Duodenal mucosa (tissue), 2 donors: ENCODE measurements at regions not wholly inside any gene's neighbourhood (a gene's known extent, or its start where the extent isn't known, plus 50 kb on each side); places are given as distances from the start of the nearest gene placed in this dataset.

Experiments used
- H3K27ac ChIP-seq: one replicate; pipeline ENCODE4 v1.7.0; 2013; ENCODE audit warnings: low read depth, low read length
- H3K27me3 ChIP-seq, 2 donors: one replicate each; pipeline ENCODE4 v1.7.0; 2013; ENCODE audit warnings: low read length in 2 of 2, control low read depth in 1 of 2; ENCODE audit not compliant: insufficient read depth in 2 of 2, control insufficient read depth in 1 of 2
- H3K36me3 ChIP-seq, 2 donors: one replicate each; pipeline ENCODE4 v1.7.0; 2013; ENCODE audit warnings: low read length in 2 of 2, control low read depth in 1 of 2; ENCODE audit not compliant: insufficient read depth in 2 of 2, control insufficient read depth in 1 of 2
- H3K4me1 ChIP-seq, 2 donors: one replicate each; pipeline ENCODE4 v1.7.0; 2013; ENCODE audit warnings: low read length in 2 of 2, control low read depth in 1 of 2; ENCODE audit not compliant: insufficient read depth in 2 of 2, control insufficient read depth in 1 of 2
- H3K4me3 ChIP-seq, 2 donors: one replicate each; pipeline ENCODE4 v1.7.0; 2013; ENCODE audit warnings: low read length in 2 of 2, low read depth in 1 of 2
- H3K9ac ChIP-seq, 2 donors: one replicate each; pipeline ENCODE4 v1.7.0; 2013; ENCODE audit warnings: low read length in 2 of 2, low read depth in 1 of 2
- H3K9me3 ChIP-seq, 2 donors: one replicate each; pipeline ENCODE4 v1.7.0; 2013; ENCODE audit warnings: low read length in 2 of 2, control low read depth in 1 of 2; ENCODE audit not compliant: control insufficient read depth in 1 of 2

DNA sequence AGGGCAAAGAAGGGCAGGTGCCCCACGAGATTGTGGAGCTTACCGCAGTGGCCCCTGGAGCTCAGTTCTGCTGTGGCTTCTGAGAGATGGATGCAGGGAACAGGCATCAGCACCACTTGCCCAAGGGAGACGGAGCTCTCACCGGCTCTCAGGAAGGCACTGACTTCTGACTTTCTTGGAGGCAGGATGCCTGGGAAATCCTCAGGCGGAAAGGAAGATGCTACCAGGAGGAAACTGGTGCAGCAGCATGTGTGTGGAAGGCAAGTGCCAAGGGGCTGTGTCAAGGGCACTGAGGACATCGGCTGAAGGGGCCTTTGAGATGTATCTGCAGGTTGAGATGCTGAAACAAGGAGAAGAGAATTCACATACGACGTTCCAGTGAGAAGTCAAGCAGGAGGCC is 64.0 kb downstream of the FOXA2 start:
- Histone ChIP-seq H3K9ac (no peak overlapping the region), H3K4me3 (no peak overlapping the region), H3K36me3 (no peaks in the 10 kb centered on the region), H3K9me3 (no peaks in the 10 kb centered on the region), H3K4me1 (peaks cover 0 to 4% of the 10 kb centered on the region in 2 donors), H3K27ac (no peak overlapping the region), H3K27me3 (no peaks in the 10 kb centered on the region)

DNA sequence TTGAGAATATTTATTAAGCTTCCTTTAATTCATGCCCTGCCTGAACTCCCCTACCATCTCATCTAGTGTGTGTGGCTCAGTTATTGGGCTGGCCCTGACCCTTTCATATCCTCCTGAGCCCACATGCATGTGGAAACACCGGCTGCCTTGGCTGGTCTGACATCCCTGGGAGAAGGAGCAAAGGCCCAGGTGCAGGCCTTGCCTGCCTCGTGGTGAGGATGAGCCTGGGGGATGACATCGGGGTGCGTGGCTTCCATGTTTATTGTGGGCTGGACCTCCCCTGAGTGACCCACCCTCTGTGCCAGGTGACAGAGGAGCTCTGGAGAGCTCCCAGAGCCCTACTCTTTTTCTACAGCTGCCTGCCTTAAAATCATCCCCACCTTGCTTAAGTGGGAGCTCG is 69.1 kb downstream of the FOXA2 start:
- H3K4me1 ChIP-seq = no peaks in the 10 kb centered on the region
- H3K27me3 ChIP-seq = no peaks in the 10 kb centered on the region
- no peaks in the 10 kb centered on the region for H3K36me3 ChIP-seq
- H3K4me3 ChIP-seq = no peak overlapping the region
- H3K9me3 ChIP-seq = no peaks in the 10 kb centered on the region
- H3K9ac ChIP-seq = no peak overlapping the region
- H3K27ac ChIP-seq = no peak overlapping the region

- Histone ChIP-seq H3K9me3 (no peaks in the 10 kb centered on the region), H3K4me1 (no peaks in the 10 kb centered on the region), H3K27me3 (no peaks in the 10 kb centered on the region), H3K27ac (no peak overlapping the region), H3K36me3 (no peaks in the 10 kb centered on the region), H3K9ac (no peak overlapping the region), H3K4me3 (no peak overlapping the region)
Observed at GRCh38 chr20:22513574-22513973, 70.8 kb downstream of the FOXA2 start.

DNA sequence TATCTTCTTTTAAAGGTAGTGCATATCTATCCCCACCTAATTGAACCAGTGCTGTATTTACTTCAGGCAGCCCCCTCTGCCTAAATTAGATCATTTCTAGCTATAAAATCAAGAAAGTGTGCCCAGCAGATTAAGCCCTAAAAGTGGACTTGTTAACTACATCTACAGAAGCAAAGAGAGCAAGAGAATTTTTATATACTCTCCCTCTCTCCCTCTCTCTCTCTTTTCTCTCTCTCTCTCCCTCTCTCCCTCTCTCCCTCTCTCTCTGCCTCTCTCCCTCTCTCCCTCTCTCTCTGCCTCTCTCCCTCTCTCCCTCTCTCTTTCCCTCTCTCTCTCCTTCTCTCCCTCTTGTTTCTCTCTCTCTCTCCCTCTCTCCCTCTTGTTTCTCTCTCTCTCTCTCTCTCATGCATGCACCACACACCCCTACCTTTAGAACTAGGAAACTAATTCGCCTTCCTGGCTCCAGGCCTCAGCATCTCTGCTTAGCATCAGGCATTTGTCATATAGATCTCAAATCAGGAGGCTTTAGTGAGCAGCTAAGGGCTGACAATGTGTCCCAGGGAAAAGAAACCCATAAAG is 71.4 kb downstream of the FOXA2 start:
- Histone ChIP-seq H3K36me3 (no peaks in the 10 kb centered on the region), H3K4me3 (no peak overlapping the region), H3K9ac (no peak overlapping the region), H3K27ac (no peak overlapping the region), H3K4me1 (no peaks in the 10 kb centered on the region), H3K9me3 (no peaks in the 10 kb centered on the region), H3K27me3 (no peaks in the 10 kb centered on the region)

DNA sequence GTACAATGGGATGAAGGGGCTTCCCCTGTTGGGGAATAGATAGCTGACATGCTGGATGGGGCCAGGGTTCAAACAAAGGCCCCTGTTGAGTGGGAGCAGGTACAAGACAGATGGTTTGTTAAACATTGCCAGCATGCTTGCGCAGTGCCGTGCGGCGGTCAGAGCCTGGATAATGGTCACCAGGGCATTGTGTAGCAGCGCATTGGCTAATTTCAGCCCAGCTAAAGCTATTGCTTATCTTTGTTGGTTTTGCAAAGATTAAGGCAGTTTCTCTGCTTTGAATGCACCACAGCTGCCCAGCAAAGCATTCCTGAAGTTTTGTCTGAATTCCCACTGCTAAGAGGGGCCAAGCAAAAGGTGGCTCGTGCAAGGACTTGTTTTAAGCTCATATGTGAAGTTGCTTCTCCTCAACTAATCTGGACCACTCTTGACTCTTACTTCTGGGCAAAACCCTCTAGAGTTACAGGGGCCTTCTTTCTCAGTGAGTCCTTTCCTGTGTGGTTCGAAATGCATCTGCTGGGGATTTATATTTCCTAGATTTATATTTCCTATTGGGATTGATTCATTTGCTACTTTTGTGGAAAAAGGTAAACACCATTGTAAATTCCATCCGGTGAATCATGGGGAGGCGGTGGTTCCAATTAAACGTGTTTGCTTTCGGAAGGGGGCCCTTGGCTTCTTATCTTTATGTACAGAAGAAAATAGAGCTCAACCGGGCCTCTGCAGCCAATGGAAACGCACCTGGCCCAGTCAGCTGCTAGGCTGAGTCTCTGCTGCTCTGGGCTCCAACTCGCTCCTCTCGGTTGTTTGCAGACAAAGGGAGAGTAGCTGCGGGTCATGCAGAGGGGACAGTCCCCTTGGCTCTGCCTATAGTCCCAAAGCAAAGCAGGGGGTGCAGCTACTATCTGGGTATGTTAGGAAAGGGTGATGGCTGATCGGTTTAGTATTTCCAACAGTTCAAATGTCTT is 72.1 kb downstream of the FOXA2 start:
- Histone ChIP-seq H3K4me1 (no peaks in the 10 kb centered on the region), H3K27ac (no peak overlapping the region), H3K27me3 (no peaks in the 10 kb centered on the region), H3K36me3 (no peaks in the 10 kb centered on the region), H3K9ac (no peak overlapping the region), H3K4me3 (no peak overlapping the region), H3K9me3 (no peaks in the 10 kb centered on the region)

GRCh38 chr20:22509843-22510147 is 74.6 kb downstream of the FOXA2 start:
- Histone ChIP-seq H3K4me1 (no peaks in the 10 kb centered on the region), H3K36me3 (no peaks in the 10 kb centered on the region), H3K27me3 (peaks cover 0 to 1% of the 10 kb centered on the region in 2 donors), H3K9ac (no peak overlapping the region), H3K27ac (no peak overlapping the region), H3K9me3 (no peaks in the 10 kb centered on the region), H3K4me3 (no peak overlapping the region)

GRCh38 chr20:22509090-22509842 is 75.1 kb downstream of the FOXA2 start:
- Histone ChIP-seq H3K9ac (no peak overlapping the region), H3K36me3 (no peaks in the 10 kb centered on the region), H3K27me3 (peaks cover 0 to 4% of the 10 kb centered on the region in 2 donors), H3K4me3 (no peak overlapping the region), H3K27ac (no peak overlapping the region), H3K9me3 (no peaks in the 10 kb centered on the region), H3K4me1 (no peaks in the 10 kb centered on the region)

- peaks cover 0 to 4% of the 10 kb centered on the region in 2 donors for H3K27me3 ChIP-seq
- H3K9ac ChIP-seq = no peak overlapping the region
- H3K9me3 ChIP-seq = no peaks in the 10 kb centered on the region
- no peak overlapping the region for H3K27ac ChIP-seq
- no peaks in the 10 kb centered on the region for H3K4me1 ChIP-seq
- H3K4me3 ChIP-seq = no peak overlapping the region
- no peaks in the 10 kb centered on the region for H3K36me3 ChIP-seq
Observed at GRCh38 chr20:22508426-22508825, 75.9 kb downstream of the FOXA2 start.

GRCh38 chr20:22507240-22507961 is 77.0 kb downstream of the FOXA2 start:
- Histone ChIP-seq H3K36me3 (no peaks in the 10 kb centered on the region), H3K27ac (no peak overlapping the region), H3K9ac (no peak overlapping the region), H3K9me3 (no peaks in the 10 kb centered on the region), H3K27me3 (peaks cover 0 to 4% of the 10 kb centered on the region in 2 donors), H3K4me3 (no peak overlapping the region), H3K4me1 (no peaks in the 10 kb centered on the region)
